BLaER1 (cell line): ENCODE measurements at regions not wholly inside any gene's neighbourhood (a gene's known extent, or its start where the extent isn't known, plus 50 kb on each side); places are given as distances from the start of the nearest gene placed in this dataset.

ENCODE experiments used
- H3K27ac ChIP-seq: shearing (Covaris generic); formaldehyde crosslinking; 2 replicates; pipeline ENCODE4 v1.8.1; 2022
- H3K27me3 ChIP-seq: shearing (Covaris generic); formaldehyde crosslinking; 2 replicates; pipeline ENCODE4 v1.8.1; 2022
- H3K36me3 ChIP-seq: shearing (Covaris generic); formaldehyde crosslinking; 2 replicates; pipeline ENCODE4 v1.8.1; 2022
- H3K4me1 ChIP-seq: shearing (Covaris generic); formaldehyde crosslinking; 2 replicates; pipeline ENCODE4 v1.8.1; 2022
- H3K4me2 ChIP-seq: shearing (Covaris generic); formaldehyde crosslinking; 2 replicates; pipeline ENCODE4 v1.8.1; 2022
- H3K4me3 ChIP-seq: shearing (Covaris generic); formaldehyde crosslinking; 2 replicates; pipeline ENCODE4 v1.8.1; 2022
- H3K9ac ChIP-seq: shearing (Covaris generic); formaldehyde crosslinking; 2 replicates; pipeline ENCODE4 v1.8.1; 2022
- H3K9me3 ChIP-seq: shearing (Covaris generic); formaldehyde crosslinking; 2 replicates; pipeline ENCODE4 v1.8.1; 2022
- H4K20me1 ChIP-seq: shearing (Covaris generic); formaldehyde crosslinking; 2 replicates; pipeline ENCODE4 v1.8.1; 2022
- Cebpa-rat ChIP-seq: shearing (Covaris generic); IDR thresholded peaks from 2 replicates; pipeline ENCODE4 v1.8.1; 2022

- no peak for TF ChIP-seq Cebpa-rat
- Histone ChIP-seq H3K4me3 (no peak overlapping the region), H3K27me3 (no peaks in the 10 kb centered on the region)
Measured at GRCh38 chr6:147728903-147729302, 220.4 kb downstream of the SAMD5 start.

GRCh38 chr6:147733686-147734085 lies 225.2 kb downstream of the SAMD5 start:
- Histone ChIP-seq H3K9me3 (no peaks in the 10 kb centered on the region), H3K9ac (no peak overlapping the region), H3K27ac (no peak overlapping the region), H4K20me1 (no peaks in the 10 kb centered on the region), H3K4me3 (no peak overlapping the region), H3K4me2 (no peak overlapping the region), H3K4me1 (peaks cover under 1% of the 10 kb centered on the region), H3K27me3 (no peaks in the 10 kb centered on the region), H3K36me3 (no peaks in the 10 kb centered on the region)
- no peak for TF ChIP-seq Cebpa-rat

More at GRCh38 chr6:147728903-147729302, 220.4 kb downstream of the SAMD5 start:
- Histone ChIP-seq H3K4me2 (no peak overlapping the region), H3K4me1 (no peaks in the 10 kb centered on the region), H4K20me1 (no peaks in the 10 kb centered on the region), H3K27ac (no peak overlapping the region), H3K36me3 (no peaks in the 10 kb centered on the region), H3K9me3 (no peaks in the 10 kb centered on the region), H3K9ac (no peak overlapping the region)

- TF ChIP-seq Cebpa-rat: no peak
- no peaks in the 10 kb centered on the region for H3K27me3 ChIP-seq
- H3K36me3 ChIP-seq: no peaks in the 10 kb centered on the region
- no peaks in the 10 kb centered on the region for H4K20me1 ChIP-seq
- no peaks in the 10 kb centered on the region for H3K9me3 ChIP-seq
- no peak overlapping the region for H3K4me2 ChIP-seq
- no peak overlapping the region for H3K9ac ChIP-seq
- H3K27ac ChIP-seq: no peak overlapping the region
- no peak overlapping the region for H3K4me3 ChIP-seq
- H3K4me1 ChIP-seq: peaks cover 6% of the 10 kb centered on the region
Measured at GRCh38 chr6:147734151-147734550, 225.7 kb downstream of the SAMD5 start.

DNA sequence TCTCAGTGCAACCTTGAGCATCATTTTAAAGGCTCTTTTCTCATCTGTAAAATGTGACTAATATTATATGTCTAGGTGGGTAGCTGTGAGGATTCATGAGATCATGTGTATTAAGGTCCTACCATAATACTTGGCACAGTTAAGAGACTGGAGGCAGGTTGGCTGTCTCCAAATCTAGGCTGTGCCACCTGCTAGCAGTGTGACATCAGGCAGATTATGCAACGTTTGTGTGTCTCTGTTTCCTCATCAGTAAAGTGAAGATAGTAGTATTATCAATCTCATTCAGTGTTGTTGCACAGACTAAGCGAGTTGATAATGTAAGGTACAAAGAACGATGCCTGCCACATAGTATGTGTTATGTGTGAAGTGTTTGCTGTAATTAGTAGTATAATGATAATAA lies 227.4 kb downstream of the SAMD5 start:
- Histone ChIP-seq H3K36me3 (no peaks in the 10 kb centered on the region), H3K4me1 (peaks cover 8% of the 10 kb centered on the region), H3K4me2 (no peak overlapping the region), H4K20me1 (no peaks in the 10 kb centered on the region), H3K4me3 (no peak overlapping the region), H3K27ac (no peak overlapping the region), H3K9me3 (no peaks in the 10 kb centered on the region), H3K9ac (no peak overlapping the region), H3K27me3 (no peaks in the 10 kb centered on the region)
- TF ChIP-seq Cebpa-rat: no peak

DNA sequence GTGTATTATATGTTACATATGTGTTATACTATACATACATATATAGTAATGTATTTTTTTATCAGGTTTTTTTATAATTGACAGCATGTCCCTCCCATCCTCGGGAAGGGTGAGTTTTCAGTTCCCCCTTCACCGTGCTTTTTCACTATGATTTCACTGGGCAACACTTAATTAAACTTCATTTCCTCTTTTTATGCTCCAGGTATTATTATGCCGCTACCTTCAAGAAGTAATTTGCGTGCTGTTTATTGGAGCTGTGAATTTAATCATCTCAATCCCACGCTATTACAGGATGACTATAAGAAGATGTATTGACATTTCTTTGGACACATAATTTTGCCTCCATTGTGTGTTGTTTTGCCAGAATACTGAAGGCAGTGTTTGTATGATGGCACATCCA lies 228.6 kb downstream of the SAMD5 start:
- TF ChIP-seq Cebpa-rat: no peak
- Histone ChIP-seq H3K9ac (no peak overlapping the region), H3K4me1 (peaks cover 8% of the 10 kb centered on the region)

DNA sequence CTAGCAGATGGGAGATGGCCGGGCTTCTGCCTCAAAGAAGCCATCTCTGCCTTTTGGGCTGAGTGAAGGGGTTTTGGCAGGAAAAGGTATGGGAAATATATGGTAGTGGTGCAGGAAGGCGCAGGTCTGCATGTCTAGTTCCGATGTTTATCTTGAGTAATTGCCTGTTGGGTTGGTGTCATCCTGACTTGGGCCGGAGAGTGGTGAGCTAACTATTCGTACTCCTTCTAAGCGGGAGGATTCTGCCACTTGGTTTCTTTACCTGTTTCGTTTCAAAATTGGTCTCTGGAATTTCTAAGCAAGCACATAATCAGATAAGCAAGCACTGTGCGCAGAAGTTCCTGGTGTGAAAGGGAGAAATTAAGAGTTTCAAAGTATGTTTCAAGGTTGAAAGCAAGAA lies 229.6 kb downstream of the SAMD5 start:
- no peak overlapping the region for H3K27ac ChIP-seq
- no peaks in the 10 kb centered on the region for H3K27me3 ChIP-seq
- H3K4me1 ChIP-seq: peaks cover 8% of the 10 kb centered on the region
- H3K9ac ChIP-seq: no peak overlapping the region
- H3K9me3 ChIP-seq: no peaks in the 10 kb centered on the region
- H4K20me1 ChIP-seq: no peaks in the 10 kb centered on the region
- no peak overlapping the region for H3K4me2 ChIP-seq
- no peak overlapping the region for H3K4me3 ChIP-seq
- no peak for TF ChIP-seq Cebpa-rat
- H3K36me3 ChIP-seq: no peaks in the 10 kb centered on the region

More for the DNA sequence above, 228.6 kb downstream of the SAMD5 start:
- no peak overlapping the region for H3K4me3 ChIP-seq
- no peaks in the 10 kb centered on the region for H4K20me1 ChIP-seq
- no peaks in the 10 kb centered on the region for H3K9me3 ChIP-seq
- no peak overlapping the region for H3K4me2 ChIP-seq
- no peaks in the 10 kb centered on the region for H3K36me3 ChIP-seq
- no peak overlapping the region for H3K27ac ChIP-seq
- H3K27me3 ChIP-seq: no peaks in the 10 kb centered on the region

- no peak for TF ChIP-seq Cebpa-rat
- Histone ChIP-seq H3K4me3 (no peak overlapping the region), H3K4me1 (peaks cover 8% of the 10 kb centered on the region), H3K9me3 (no peaks in the 10 kb centered on the region), H3K36me3 (no peaks in the 10 kb centered on the region), H3K27me3 (no peaks in the 10 kb centered on the region), H3K27ac (no peak overlapping the region), H4K20me1 (no peaks in the 10 kb centered on the region), H3K9ac (no peak overlapping the region), H3K4me2 (peak overlapping the region; percentile 24)
Measured at GRCh38 chr6:147738516-147739162, 230.1 kb downstream of the SAMD5 start.

- H3K4me3 ChIP-seq: no peak overlapping the region
- H3K9ac ChIP-seq: no peak overlapping the region
- no peaks in the 10 kb centered on the region for H3K36me3 ChIP-seq
- H4K20me1 ChIP-seq: no peaks in the 10 kb centered on the region
- H3K4me2 ChIP-seq: no peak overlapping the region
- no peak overlapping the region for H3K27ac ChIP-seq
- TF ChIP-seq Cebpa-rat: no peak
- no peaks in the 10 kb centered on the region for H3K9me3 ChIP-seq
- no peaks in the 10 kb centered on the region for H3K27me3 ChIP-seq
- H3K4me1 ChIP-seq: peaks cover 8% of the 10 kb centered on the region
Measured at GRCh38 chr6:147740326-147740725, 231.8 kb downstream of the SAMD5 start.

DNA sequence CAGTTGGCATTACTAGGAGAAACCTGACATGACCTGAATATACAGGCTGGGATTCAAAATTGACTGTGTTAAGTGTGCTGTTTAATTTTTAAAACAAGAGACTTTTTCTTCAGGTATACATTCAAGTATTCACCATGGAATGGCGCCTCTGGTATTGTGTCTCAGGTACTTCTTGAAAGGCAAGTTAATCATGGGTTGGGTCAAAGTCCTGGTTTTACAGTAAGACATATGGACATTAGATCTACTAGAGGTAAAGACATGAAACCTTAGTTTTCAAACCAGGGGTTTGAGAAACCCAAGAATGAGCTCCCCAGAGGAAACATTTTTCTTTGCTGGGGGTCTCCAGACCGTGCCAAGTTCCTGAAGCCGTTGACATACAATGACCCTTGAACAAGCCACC lies 232.4 kb downstream of the SAMD5 start:
- H3K27ac ChIP-seq: no peak overlapping the region
- H3K27me3 ChIP-seq: no peaks in the 10 kb centered on the region
- H3K36me3 ChIP-seq: no peaks in the 10 kb centered on the region
- peaks cover 8% of the 10 kb centered on the region for H3K4me1 ChIP-seq
- H4K20me1 ChIP-seq: no peaks in the 10 kb centered on the region
- no peak overlapping the region for H3K4me3 ChIP-seq
- no peak overlapping the region for H3K4me2 ChIP-seq
- no peak for TF ChIP-seq Cebpa-rat
- H3K9ac ChIP-seq: no peak overlapping the region
- no peaks in the 10 kb centered on the region for H3K9me3 ChIP-seq

DNA sequence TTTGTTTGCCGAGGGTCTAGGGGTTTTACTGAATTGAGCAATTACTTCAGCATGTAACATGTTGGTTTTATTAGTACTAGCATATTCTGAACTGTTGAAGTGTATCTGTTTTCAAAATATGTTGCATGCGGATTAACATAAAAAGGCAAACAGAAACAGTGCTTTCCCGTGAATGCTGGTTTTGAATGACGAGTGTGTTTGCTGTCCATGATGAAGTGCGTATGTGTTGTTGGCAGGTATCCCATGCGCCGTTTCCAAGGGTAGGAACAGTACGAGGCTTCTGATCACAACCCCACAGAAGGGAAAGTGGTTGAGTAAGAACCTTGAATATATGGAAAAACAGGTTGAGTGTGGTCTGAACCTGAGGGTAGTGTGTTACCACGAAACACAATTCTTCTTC lies 232.9 kb downstream of the SAMD5 start:
- Histone ChIP-seq H3K27me3 (no peaks in the 10 kb centered on the region), H3K4me1 (peaks cover 8% of the 10 kb centered on the region), H3K9me3 (no peaks in the 10 kb centered on the region), H3K27ac (no peak overlapping the region), H3K36me3 (no peaks in the 10 kb centered on the region), H3K4me2 (no peak overlapping the region), H4K20me1 (no peaks in the 10 kb centered on the region), H3K9ac (no peak overlapping the region), H3K4me3 (no peak overlapping the region)
- no peak for TF ChIP-seq Cebpa-rat

GRCh38 chr6:147742440-147742839 lies 233.9 kb downstream of the SAMD5 start:
- Histone ChIP-seq H4K20me1 (no peaks in the 10 kb centered on the region), H3K36me3 (no peaks in the 10 kb centered on the region), H3K4me2 (no peak overlapping the region), H3K4me1 (peaks cover 8% of the 10 kb centered on the region), H3K27me3 (no peaks in the 10 kb centered on the region), H3K4me3 (no peak overlapping the region), H3K9me3 (no peaks in the 10 kb centered on the region), H3K9ac (no peak overlapping the region), H3K27ac (no peak overlapping the region)
- no peak for TF ChIP-seq Cebpa-rat
